IPS-20b (cell line): ENCODE measurements at regions not wholly inside any gene's neighbourhood (a gene's known extent, or its start where the extent isn't known, plus 50 kb on each side); places are given as distances from the start of the nearest gene placed in this dataset.

Source experiments
- H3K27ac ChIP-seq: one replicate; pipeline ENCODE4 v1.5.1; 2013; ENCODE audit warnings: low read length
- H3K27me3 ChIP-seq: 2 replicates; pipeline ENCODE4 v1.6.1; 2013; ENCODE audit warnings: mild to moderate bottlenecking, low read length, inconsistent platforms; ENCODE audit not compliant: insufficient read depth
- H3K36me3 ChIP-seq: 2 replicates; pipeline ENCODE4 v1.6.1; 2013; ENCODE audit warnings: low read depth, mild to moderate bottlenecking, inconsistent platforms, low read length, moderate library complexity; ENCODE audit not compliant: insufficient read depth
- H3K4me1 ChIP-seq: 2 replicates; pipeline ENCODE4 v1.6.1; 2013; ENCODE audit warnings: mild to moderate bottlenecking, control low read depth, inconsistent platforms, low read length, moderate library complexity; ENCODE audit not compliant: insufficient read depth
- H3K4me3 ChIP-seq: 2 replicates; pipeline ENCODE4 v1.5.1; 2013; ENCODE audit warnings: mild to moderate bottlenecking, low read length, inconsistent platforms
- H3K9ac ChIP-seq: 2 replicates; pipeline ENCODE4 v1.6.1; 2013; ENCODE audit warnings: low read depth, mild to moderate bottlenecking, inconsistent platforms, low read length, moderate library complexity
- H3K9me3 ChIP-seq: 2 replicates; pipeline ENCODE4 v1.6.1; 2013; ENCODE audit warnings: mild to moderate bottlenecking, low read depth, low read length, inconsistent platforms; ENCODE audit not compliant: insufficient read depth

DNA sequence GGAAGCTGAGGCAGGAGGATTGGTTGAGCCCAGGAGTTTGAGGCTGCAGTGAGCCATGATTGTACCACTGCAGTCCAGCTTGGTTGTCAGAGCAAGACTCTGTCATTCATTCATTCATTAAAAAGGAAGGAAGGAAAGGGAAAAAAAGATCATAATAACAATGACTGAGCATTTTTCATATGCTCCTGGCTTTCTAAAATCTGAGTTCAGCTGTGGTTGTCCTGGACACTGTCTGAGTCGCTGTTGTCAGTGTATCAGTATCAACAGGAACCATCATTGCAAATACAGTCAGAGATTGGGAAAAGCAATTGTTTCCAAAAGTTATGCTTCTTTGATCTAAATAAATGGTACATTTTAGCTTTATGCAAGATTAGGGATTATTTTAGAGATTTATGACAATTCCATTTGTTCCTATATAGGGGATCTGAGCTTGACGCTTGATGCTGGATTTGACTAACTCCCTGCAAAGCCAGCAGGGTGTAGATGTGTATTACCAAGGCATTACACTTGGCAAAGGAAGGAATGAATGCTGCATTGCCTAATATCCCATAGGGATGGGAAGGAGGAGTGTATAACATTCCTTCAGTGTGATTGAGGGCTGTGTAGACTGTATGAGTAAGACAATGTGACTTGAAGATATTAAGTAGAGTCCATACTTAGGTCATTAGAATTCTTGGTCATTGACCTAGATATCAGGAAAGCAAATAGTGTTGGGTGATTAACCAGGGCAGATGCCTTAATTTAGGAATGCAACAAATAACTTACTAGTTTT, 100.2 kb downstream of the DISP1 start:
- no peaks in the 10 kb centered on the region for H3K27me3 ChIP-seq
- no peak overlapping the region for H3K27ac ChIP-seq
- no peaks in the 10 kb centered on the region for H3K36me3 ChIP-seq
- H3K9ac ChIP-seq: no peak overlapping the region
- peaks cover 10% of the 10 kb centered on the region for H3K9me3 ChIP-seq
- no peaks in the 10 kb centered on the region for H3K4me1 ChIP-seq
- no peak overlapping the region for H3K4me3 ChIP-seq

DNA sequence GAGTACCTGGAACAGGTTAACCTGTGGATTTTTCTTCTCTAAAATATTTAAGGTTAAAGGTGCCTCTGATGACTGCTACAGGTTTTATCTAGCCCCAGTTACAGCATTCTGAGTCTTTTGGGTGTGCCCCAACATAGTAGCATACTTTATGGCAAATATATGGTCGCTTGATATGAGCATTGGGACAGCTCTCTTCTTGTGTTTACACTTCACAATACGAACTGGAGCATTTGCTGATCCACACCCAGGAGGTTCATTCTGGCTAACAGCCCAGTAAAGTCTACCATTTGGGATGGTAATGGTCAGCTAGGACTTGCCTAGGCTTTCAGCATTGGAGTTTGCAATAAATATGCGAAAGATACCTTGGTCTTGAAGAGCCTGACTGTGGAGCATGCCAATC, 101.3 kb downstream of the DISP1 start:
- Histone ChIP-seq H3K27me3 (no peaks in the 10 kb centered on the region), H3K9me3 (peaks cover 10% of the 10 kb centered on the region), H3K27ac (no peak overlapping the region), H3K36me3 (no peaks in the 10 kb centered on the region), H3K4me3 (no peak overlapping the region), H3K9ac (no peak overlapping the region), H3K4me1 (no peaks in the 10 kb centered on the region)

DNA sequence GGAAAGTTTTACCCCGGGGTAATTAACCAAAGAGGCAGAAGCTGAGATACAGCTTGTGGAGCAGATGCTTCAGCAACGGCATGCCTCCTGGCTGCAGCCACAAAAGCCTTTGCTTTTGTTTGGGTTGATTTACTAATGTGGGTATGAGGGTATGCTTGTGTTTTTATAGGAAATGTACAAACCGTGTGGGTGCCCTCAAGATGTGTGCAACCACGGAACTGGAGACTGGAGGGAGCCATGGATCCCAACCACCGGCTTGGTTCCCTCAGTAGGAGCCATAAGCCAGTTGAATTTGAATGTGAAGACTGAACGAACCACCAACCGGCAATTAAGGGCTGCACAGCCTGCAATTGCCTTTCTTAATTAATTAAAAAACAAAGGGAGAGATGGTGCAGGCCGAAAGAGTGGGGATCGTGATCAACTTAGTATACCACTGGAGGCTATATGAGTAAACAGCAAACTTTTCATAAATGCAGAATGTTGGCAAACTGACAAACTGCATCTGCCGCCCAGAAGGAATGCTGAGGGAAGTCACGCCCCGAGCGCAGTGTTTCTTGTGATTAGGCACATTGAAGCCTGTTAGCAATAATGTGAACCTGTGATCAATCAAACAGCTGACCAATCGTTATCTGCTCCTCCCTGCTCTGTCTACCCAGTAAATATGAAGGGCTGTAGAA, 104.1 kb downstream of the DISP1 start:
- no peaks in the 10 kb centered on the region for H3K27me3 ChIP-seq
- H3K36me3 ChIP-seq: no peaks in the 10 kb centered on the region
- peaks cover 4% of the 10 kb centered on the region; the same call in 1 of the 2 replicates for H3K4me1 ChIP-seq
- peaks cover 10% of the 10 kb centered on the region for H3K9me3 ChIP-seq
- no peak overlapping the region for H3K27ac ChIP-seq
- no peak overlapping the region for H3K4me3 ChIP-seq
- no peak overlapping the region for H3K9ac ChIP-seq

DNA sequence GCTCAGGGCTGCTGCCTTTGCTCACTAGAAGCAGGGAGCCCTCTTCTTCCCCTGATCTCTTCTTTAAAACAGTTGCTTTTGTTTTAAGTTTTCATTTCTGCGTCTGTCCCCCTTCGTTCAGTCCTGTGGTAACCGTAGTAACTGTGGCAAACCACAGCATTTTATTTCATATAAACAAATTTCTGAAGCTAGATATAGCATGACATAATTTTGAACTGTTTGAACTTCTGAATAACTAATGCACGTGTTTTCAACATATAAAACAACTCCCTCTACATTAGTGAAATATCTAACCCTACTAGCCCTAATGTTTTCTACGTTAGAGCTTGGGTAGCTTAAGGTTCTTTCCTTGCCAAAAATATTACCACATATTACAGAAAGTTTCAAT, 104.6 kb downstream of the DISP1 start:
- Histone ChIP-seq H3K27ac (no peak overlapping the region), H3K27me3 (no peaks in the 10 kb centered on the region), H3K9me3 (peaks cover 10% of the 10 kb centered on the region), H3K4me3 (no peak overlapping the region), H3K9ac (no peak overlapping the region), H3K4me1 (peaks cover 9% of the 10 kb centered on the region; the same call in 1 of the 2 replicates), H3K36me3 (no peaks in the 10 kb centered on the region)

DNA sequence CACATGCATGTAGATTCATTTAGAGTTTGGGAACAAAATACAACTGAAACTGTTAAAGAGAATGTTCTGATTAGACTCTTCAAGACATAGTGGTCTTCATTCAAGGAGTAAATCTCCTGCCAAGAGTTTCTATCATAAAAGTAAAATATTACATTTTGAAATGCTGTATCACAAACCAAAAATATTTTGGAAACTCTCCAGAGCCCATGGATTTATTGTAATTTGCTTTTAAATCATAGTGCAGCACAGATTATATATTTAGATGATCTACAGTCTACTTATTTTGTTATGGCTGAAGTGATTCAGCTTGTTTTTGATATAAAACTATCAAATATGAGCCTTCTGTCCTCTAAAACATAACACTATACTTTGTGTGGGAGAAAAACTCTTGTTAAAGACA, 105.3 kb downstream of the DISP1 start:
- Histone ChIP-seq H3K36me3 (no peaks in the 10 kb centered on the region), H3K27me3 (no peaks in the 10 kb centered on the region), H3K27ac (no peak overlapping the region), H3K9ac (no peak overlapping the region), H3K4me1 (peaks cover 9% of the 10 kb centered on the region; the same call in 1 of the 2 replicates), H3K9me3 (peaks cover 10% of the 10 kb centered on the region), H3K4me3 (no peak overlapping the region)

DNA sequence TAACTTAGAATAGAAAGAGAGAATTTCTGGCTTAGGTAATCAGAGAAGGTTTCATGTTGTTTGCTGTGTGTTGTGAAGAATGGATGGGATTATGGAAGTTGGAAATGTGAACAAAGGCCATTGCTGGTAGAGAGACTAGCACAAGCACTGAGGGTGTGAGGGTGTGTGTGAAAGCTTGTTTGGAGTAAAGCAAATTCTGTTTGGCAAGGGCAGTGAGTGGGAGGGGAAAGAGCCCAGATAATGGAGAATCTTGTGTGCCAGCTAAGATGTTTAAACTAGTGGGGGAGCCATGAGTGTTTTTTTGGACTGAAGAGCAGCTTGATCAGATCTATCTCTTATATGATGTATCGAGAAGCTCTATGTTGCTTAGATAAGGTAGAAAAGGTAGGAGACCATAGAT, 107.1 kb downstream of the DISP1 start:
- Histone ChIP-seq H3K9ac (no peak overlapping the region), H3K9me3 (peaks cover 2% of the 10 kb centered on the region; the same call in 1 of the 2 replicates), H3K4me1 (peaks cover 17% of the 10 kb centered on the region), H3K27me3 (no peaks in the 10 kb centered on the region), H3K36me3 (no peaks in the 10 kb centered on the region), H3K4me3 (no peak overlapping the region), H3K27ac (no peak overlapping the region)

DNA sequence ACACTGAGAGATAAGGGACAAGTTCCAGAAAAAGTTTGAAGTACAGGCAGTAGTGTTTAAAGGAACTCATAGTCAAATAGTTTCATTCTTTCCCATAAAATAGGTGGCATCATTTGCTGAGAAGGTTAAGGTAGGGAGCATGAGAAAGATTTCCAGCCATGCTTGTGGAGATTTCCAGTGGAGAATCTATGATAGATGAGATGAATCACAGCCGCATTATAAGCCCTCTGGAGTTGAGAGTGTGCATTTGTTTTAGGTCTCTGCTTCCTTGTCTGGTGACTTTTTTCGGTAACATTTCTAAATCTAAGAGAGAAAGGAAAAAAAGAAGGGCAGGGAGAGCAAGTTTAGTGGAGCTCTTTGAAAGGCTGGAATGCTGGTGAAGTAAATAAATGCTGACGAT, 108.7 kb downstream of the DISP1 start:
- Histone ChIP-seq H3K27ac (no peak overlapping the region), H3K9ac (no peak overlapping the region), H3K27me3 (no peaks in the 10 kb centered on the region), H3K4me1 (peaks cover 21% of the 10 kb centered on the region), H3K36me3 (no peaks in the 10 kb centered on the region), H3K4me3 (no peak overlapping the region), H3K9me3 (no peaks in the 10 kb centered on the region)

DNA sequence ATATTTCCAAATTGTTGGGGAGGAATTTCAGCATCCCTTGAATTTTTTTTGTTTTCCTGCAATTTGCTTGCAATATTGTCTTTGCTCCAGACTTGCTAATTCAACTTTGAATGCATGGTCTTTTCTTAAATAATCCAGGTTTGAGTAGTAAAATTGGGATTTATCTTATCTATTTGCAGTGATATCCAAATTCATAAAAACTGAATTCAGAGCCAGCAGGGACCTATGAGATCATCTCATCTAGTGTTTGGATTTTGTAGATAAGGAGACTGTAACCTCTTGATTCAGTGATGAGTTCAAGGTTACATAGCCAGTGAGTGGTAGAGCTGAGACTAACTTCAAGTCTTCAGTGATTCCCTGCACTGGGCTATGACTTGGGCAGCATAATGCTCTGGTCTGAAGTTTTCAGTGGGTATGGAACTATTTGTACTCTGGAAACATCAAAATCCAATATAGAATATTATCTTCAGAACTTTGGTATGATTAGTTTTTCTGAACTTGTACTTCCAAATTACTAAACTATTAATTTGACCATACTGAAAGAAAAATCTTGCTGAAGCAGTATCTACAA, 109.4 kb downstream of the DISP1 start:
- no peak overlapping the region for H3K4me3 ChIP-seq
- no peaks in the 10 kb centered on the region for H3K27me3 ChIP-seq
- peaks cover 21% of the 10 kb centered on the region for H3K4me1 ChIP-seq
- H3K36me3 ChIP-seq: no peaks in the 10 kb centered on the region
- H3K9me3 ChIP-seq: no peaks in the 10 kb centered on the region
- no peak overlapping the region for H3K9ac ChIP-seq
- H3K27ac ChIP-seq: no peak overlapping the region

DNA sequence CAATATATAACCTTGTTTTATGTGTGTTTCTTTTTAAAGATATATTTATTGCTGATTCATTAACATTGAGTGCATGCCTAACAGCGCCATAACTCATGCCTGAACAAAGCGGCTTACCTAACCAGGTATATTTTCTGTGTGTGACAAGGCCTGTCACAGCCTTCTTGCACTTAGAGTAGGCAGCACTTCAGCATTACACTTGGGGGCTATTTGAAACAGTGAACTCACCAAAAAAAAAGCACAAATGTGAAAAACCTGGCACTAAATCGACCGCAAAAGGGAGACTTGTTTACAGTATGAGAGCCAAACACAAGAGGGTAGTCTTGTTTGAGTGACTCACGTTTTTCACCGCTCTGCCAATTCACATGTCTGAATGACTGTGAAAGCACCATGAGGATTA, 111.7 kb downstream of the DISP1 start:
- H3K9me3 ChIP-seq: no peaks in the 10 kb centered on the region
- no peaks in the 10 kb centered on the region for H3K27me3 ChIP-seq
- H3K27ac ChIP-seq: no peak overlapping the region
- H3K36me3 ChIP-seq: no peaks in the 10 kb centered on the region
- no peak overlapping the region for H3K4me3 ChIP-seq
- H3K4me1 ChIP-seq: peaks cover 26% of the 10 kb centered on the region
- no peak overlapping the region for H3K9ac ChIP-seq

DNA sequence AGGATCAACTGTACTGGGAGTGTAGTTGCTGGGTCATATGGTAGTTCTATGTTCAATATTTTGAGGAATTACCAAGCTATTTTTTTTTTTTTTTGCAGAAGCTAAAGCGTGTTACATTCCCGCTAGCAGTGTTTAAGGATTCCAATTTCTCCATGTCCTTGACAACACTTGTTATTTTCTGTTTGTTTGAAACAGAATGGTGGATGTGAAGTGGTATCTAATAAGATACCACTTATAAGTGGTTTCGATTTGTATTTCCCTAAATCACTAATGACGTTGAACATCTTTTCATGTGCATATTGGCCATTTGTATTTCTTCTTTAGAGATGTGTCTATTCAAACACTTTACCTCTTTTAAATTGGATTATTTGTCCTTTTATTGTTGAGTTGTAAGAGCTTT, 112.2 kb downstream of the DISP1 start:
- Histone ChIP-seq H3K27me3 (no peaks in the 10 kb centered on the region), H3K4me3 (no peak overlapping the region), H3K4me1 (peaks cover 26% of the 10 kb centered on the region), H3K27ac (no peak overlapping the region), H3K9me3 (no peaks in the 10 kb centered on the region), H3K9ac (no peak overlapping the region), H3K36me3 (no peaks in the 10 kb centered on the region)

DNA sequence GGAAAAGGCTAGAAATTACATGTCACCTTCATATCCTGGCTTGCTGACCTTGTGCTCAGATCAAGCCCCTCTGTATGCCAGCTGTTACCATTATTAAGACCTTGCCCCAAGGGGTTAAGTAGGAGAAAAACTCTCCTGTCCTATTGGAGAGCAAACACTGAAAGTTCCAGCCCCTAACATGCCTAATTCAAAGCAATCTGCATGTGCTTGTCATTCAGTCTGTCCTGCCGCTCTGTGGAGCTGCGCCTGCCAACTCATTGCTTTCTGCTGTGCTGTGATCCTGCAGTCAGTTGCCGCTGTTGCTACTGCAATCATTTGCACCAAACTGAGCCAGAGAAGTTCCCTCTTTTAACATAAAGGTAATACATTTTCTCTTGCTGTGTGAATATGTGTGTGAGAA, 113.4 kb downstream of the DISP1 start:
- Histone ChIP-seq H3K4me3 (peak overlapping the region; percentile 22; the same call in 1 of the 2 replicates), H3K4me1 (peaks cover 26% of the 10 kb centered on the region), H3K9ac (peak overlapping the region; percentile 25; the same call in 1 of the 2 replicates), H3K27ac (peak overlapping the region; percentile 11), H3K36me3 (no peaks in the 10 kb centered on the region), H3K27me3 (no peaks in the 10 kb centered on the region), H3K9me3 (no peaks in the 10 kb centered on the region)

DNA sequence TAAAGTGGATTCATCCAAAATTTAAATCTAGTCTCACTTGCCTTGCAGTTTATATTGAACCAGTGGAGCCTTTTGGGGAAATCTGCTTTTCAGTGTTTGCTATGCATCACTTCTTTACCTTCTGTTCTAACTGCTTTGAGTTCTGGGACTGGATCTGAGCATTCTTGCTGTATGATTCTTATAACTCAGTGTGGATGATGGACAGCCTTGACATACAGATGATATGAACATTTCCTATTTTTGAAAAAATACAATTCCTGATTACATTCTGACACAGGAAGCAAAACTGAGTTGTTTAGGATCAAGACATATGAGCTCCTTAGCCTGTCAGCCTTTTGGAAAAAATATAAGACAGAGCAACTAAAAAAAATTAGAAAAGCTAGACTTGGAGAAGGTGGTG, 115.2 kb downstream of the DISP1 start:
- no peaks in the 10 kb centered on the region for H3K27me3 ChIP-seq
- H3K4me3 ChIP-seq: no peak overlapping the region
- H3K27ac ChIP-seq: no peak overlapping the region
- H3K36me3 ChIP-seq: no peaks in the 10 kb centered on the region
- H3K4me1 ChIP-seq: peaks cover 17% of the 10 kb centered on the region
- no peaks in the 10 kb centered on the region for H3K9me3 ChIP-seq
- no peak overlapping the region for H3K9ac ChIP-seq
